A549 (cell line): ENCODE measurements at regions not wholly inside any gene's neighbourhood (a gene's known extent, or its start where the extent isn't known, plus 50 kb on each side); places are given as distances from the start of the nearest gene placed in this dataset.
A peak's percentile ranks its signal among the peaks of the same experiment; 100 is the strongest.

ENCODE experiments used
- ATAC-seq, 2 experiments: fragments of 200-7000 bp in 1 of 2; fragments of >200 bp in 1 of 2; cut with Nextera tagmentation in 1 of 2; cut with Tn5 transposase in 1 of 2; 3 replicates each; pipeline versions ENCODE4 v1.8.0 to v1.9.1; 2018 to 2020; ENCODE audit warnings: mild to moderate bottlenecking in 1 of 2, moderate library complexity in 1 of 2
- CTCF ChIA-PET: fragments of 300-600 bp; sonication (Branson Sonifier 250); formaldehyde crosslinking; extraction: SDS; loops from one replicate; lab custom pipeline; 2021; ENCODE audit warnings: antibody characterized with exemption, inconsistent platforms; lab: Yijun Ruan, JAX
- POLR2A ChIA-PET: fragments of 350-600 bp; formaldehyde crosslinking; extraction: SDS; loops from one replicate; lab custom pipeline; 2021; ENCODE audit warnings: antibody characterized with exemption, inconsistent platforms; lab: Yijun Ruan, JAX
- DNase-seq, 2 experiments: peaks; one replicate each; pipeline versions ENCODE4 v3.0.0 to v3.0.0-alpha.2; 2011 to 2016; ENCODE audit warnings: low read depth in 1 of 2, low spot score in 1 of 2
- FAIRE-seq: peaks from 2 replicates; lab custom pipeline; 2011; peaks lifted over from hg19 to GRCh38; lab: Jason Lieb, UNC
- H3K27ac ChIP-seq, 2 experiments: fragments of >200 bp; sonication (Bioruptor Twin); formaldehyde crosslinking; 3 replicates each; pipeline ENCODE4 v1.5.1; 2016 to 2017
- H3K4me1 ChIP-seq: fragments of >200 bp; sonication (Bioruptor Twin); formaldehyde crosslinking; 3 replicates; pipeline ENCODE4 v1.6.1; 2016
- H3K4me2 ChIP-seq: fragments of >200 bp; sonication (Bioruptor Twin); formaldehyde crosslinking; 3 replicates; pipeline ENCODE4 v1.6.1; 2016
- H3K4me3 ChIP-seq: fragments of >200 bp; sonication (Bioruptor Twin); formaldehyde crosslinking; 3 replicates; pipeline ENCODE4 v1.5.1; 2016
- H3K9me3 ChIP-seq: fragments of >200 bp; sonication (Bioruptor Twin); formaldehyde crosslinking; 3 replicates; pipeline ENCODE4 v1.6.1; 2016
- BHLHE40 ChIP-seq: IDR thresholded peaks from 2 replicates; pipeline ENCODE4 v1.6.1; 2012; ENCODE audit warnings: low read depth, low read length, inconsistent platforms
- EP300 ChIP-seq, 2 experiments: fragments of >200 bp; sonication (Bioruptor Twin); formaldehyde crosslinking; IDR thresholded peaks; 2 replicates in 1 of 2; 3 replicates in 1 of 2; pipeline ENCODE4 v1.6.1; 2016 to 2017
- FOSL2 ChIP-seq, 2 experiments: fragments of 450-650 bp in 1 of 2; fragments of >200 bp in 1 of 2; sonication (Bioruptor Twin) in 1 of 2; formaldehyde crosslinking; IDR thresholded peaks; 2 replicates each; pipeline versions ENCODE4 v1.5.0 to v1.6.1; 2016 to 2020; ENCODE audit warnings: mild to moderate bottlenecking in 1 of 2, moderate library complexity in 1 of 2
- JUN ChIP-seq, 2 experiments: fragments of >200 bp; sonication (Bioruptor Twin); formaldehyde crosslinking; IDR thresholded peaks; 2 replicates in 1 of 2; 3 replicates in 1 of 2; pipeline ENCODE4 v1.6.1; 2016 to 2017
- KDM1A ChIP-seq: fragments of 200-600 bp; sonication (generic); IDR thresholded peaks from 2 replicates; pipeline ENCODE4 v1.6.1; 2016; ENCODE audit warnings: low read depth, mild to moderate bottlenecking
- KDM5A ChIP-seq: fragments of 200-600 bp; sonication (generic); IDR thresholded peaks from 2 replicates; pipeline ENCODE4 v1.6.1; 2016; ENCODE audit warnings: antibody characterized with exemption, mild to moderate bottlenecking
- MAFK ChIP-seq: fragments of 450-650 bp; IDR thresholded peaks from 2 replicates; pipeline ENCODE4 v1.6.1; 2014; ENCODE audit not compliant: partially characterized antibody
- NFE2L2 ChIP-seq: fragments of 150-350 bp; conservative IDR thresholded peaks from 2 replicates; pipeline ENCODE4 v1.6.1; 2014; ENCODE audit warnings: low read length
- NPAS2 ChIP-seq: fragments of 250-450 bp; sonication (Bioruptor Pico); IDR thresholded peaks from 2 replicates; pipeline ENCODE4 v1.8.0; 2022; ENCODE audit warnings: mild to moderate bottlenecking, moderate library complexity, borderline replicate concordance
- PHF8 ChIP-seq: fragments of 200-600 bp; sonication (generic); IDR thresholded peaks from 2 replicates; pipeline ENCODE4 v1.6.1; 2016; ENCODE audit warnings: low read depth, mild to moderate bottlenecking, antibody characterized with exemption, moderate library complexity, borderline replicate concordance
- POLR2A ChIP-seq: IDR thresholded peaks from 2 replicates; pipeline ENCODE4 v1.6.1; 2012; ENCODE audit warnings: mild to moderate bottlenecking, low read length
- RARB ChIP-seq: fragments of 250-450 bp; sonication (Bioruptor Pico); IDR thresholded peaks from 2 replicates; pipeline ENCODE4 v1.8.0; 2021; ENCODE audit warnings: mild to moderate bottlenecking, moderate library complexity
- TFCP2L1 ChIP-seq: fragments of 250-450 bp; sonication (Bioruptor Pico); IDR thresholded peaks from 2 replicates; pipeline ENCODE4 v1.5.0; 2021; ENCODE audit warnings: mild to moderate bottlenecking
- WGBS: methylation state at CpG from one replicate; pipeline ENCODE4 v1.1.6; 2017; ENCODE audit errors: missing lambda C conversion rate; 5-methylcytosine and 5-hydroxymethylcytosine counted together
- TF ChIP-seq, protein P1 (sequence below): IDR thresholded peaks from 2 replicates; pipeline ENCODE4 v1.6.1; 2012
- TF ChIP-seq, protein P2 (sequence below): IDR thresholded peaks from 2 replicates; pipeline ENCODE4 v1.6.1; 2012
- TF ChIP-seq, protein P3 (sequence below): fragments of 250-450 bp; sonication (Bioruptor Pico); IDR thresholded peaks from 2 replicates; pipeline ENCODE4 v1.5.0; 2020; ENCODE audit warnings: low read depth, mild to moderate bottlenecking, moderate library complexity
- TF ChIP-seq, protein P4 (sequence below): fragments of 200-600 bp; sonication (generic); IDR thresholded peaks from 2 replicates; pipeline ENCODE4 v1.6.1; 2016; ENCODE audit warnings: antibody characterized with exemption, mild to moderate bottlenecking, moderate library complexity

DNA sequence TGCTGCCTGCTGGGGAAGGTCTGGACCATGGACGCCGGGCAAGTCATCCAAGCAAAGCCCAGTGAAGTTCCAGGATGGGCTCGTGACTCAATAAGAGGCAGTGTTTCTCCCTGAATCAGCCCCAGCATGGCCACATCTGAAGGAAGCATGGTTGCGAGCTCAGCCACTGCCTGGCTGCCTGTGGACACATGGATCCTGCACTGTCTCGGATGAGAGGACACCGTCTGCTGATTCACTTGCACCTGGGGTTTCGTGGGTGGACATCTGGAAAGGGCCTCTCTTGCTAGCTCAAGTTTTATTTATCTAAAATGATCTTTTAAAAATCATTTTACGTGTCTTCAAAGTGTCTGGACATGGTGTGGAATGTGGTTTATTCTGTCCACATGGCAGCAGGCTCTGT, 224.8 kb upstream of the FN1 start:
- Histone ChIP-seq H3K9me3 (no peaks in the 10 kb centered on the region), H3K4me2 (no peak overlapping the region), H3K4me1 (peaks cover 26% of the 10 kb centered on the region), H3K4me3 (no peak overlapping the region), H3K27ac (peak overlapping the region in 1 of 2 experiments; percentile 22; a peak in 2 of 6 replicates)
- DNase-seq (no peak), ATAC-seq (no peak), FAIRE-seq (no peak)
- WGBS, result 85% methylated on average over 8 of the region's 8 CpGs
- TF ChIP-seq EP300 (IDR thresholded peaks at IDR 0.05) (no peak), RARB (no peak), FOSL2 (IDR thresholded peaks at IDR 0.05) (no peak), FOSL2 (CRISPR knock-in tag; IDR thresholded peaks at IDR 0.05) (no peak), TFCP2L1 (no peak), KDM5A (no peak), JUN (IDR thresholded peaks at IDR 0.05) (no peak), PHF8 (no peak)
- TF ChIP-seq, protein P1, sequence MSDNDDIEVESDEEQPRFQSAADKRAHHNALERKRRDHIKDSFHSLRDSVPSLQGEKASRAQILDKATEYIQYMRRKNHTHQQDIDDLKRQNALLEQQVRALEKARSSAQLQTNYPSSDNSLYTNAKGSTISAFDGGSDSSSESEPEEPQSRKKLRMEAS, result no peak
- TF ChIP-seq, protein P2, sequence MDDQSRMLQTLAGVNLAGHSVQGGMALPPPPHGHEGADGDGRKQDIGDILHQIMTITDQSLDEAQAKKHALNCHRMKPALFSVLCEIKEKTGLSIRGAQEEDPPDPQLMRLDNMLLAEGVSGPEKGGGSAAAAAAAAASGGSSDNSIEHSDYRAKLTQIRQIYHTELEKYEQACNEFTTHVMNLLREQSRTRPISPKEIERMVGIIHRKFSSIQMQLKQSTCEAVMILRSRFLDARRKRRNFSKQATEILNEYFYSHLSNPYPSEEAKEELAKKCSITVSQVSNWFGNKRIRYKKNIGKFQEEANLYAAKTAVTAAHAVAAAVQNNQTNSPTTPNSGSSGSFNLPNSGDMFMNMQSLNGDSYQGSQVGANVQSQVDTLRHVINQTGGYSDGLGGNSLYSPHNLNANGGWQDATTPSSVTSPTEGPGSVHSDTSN, result no peak
- TF ChIP-seq, protein P3, sequence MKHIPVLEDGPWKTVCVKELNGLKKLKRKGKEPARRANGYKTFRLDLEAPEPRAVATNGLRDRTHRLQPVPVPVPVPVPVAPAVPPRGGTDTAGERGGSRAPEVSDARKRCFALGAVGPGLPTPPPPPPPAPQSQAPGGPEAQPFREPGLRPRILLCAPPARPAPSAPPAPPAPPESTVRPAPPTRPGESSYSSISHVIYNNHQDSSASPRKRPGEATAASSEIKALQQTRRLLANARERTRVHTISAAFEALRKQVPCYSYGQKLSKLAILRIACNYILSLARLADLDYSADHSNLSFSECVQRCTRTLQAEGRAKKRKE (CRISPR knock-in tag), result no peak
- POLR2A ChIA-PET, result no interaction called here
- CTCF ChIA-PET, result no interaction called here

DNA sequence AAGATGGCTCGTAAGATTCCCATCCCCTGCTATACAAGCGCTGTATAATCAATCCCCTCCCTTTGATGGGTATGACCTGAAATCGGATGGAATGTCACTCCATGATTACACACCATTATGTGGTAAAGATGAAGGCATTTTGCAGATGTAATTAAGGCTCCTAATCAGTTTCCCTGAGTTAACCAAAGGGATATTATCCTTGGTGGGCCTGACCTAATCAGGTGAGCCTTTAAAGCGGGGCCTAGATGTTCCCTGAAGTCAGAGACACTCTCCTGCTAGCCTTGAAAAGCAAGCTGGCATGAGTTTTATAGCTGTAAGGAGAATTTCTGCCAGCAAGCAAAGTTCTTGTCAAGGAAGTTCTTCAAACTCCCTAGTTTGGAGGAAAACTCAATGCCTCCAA, 223.8 kb upstream of the FN1 start:
- ChIA-PET POLR2A (no interaction called here), CTCF (no interaction called here)
- FAIRE-seq (no peak), DNase-seq (no peak), ATAC-seq (no peak)
- 86% methylated on average over 4 of the region's 4 CpGs for WGBS
- Histone ChIP-seq H3K27ac (no peak overlapping the region), H3K4me3 (no peak overlapping the region), H3K4me2 (no peak overlapping the region), H3K9me3 (no peaks in the 10 kb centered on the region), H3K4me1 (peaks cover 19% of the 10 kb centered on the region)
- no peak for TF ChIP-seq FOSL2 (IDR thresholded peaks at IDR 0.05)
- TF ChIP-seq FOSL2 (CRISPR knock-in tag; IDR thresholded peaks at IDR 0.05), result no peak
- TF ChIP-seq BHLHE40, result no peak
- TF ChIP-seq, protein P4, sequence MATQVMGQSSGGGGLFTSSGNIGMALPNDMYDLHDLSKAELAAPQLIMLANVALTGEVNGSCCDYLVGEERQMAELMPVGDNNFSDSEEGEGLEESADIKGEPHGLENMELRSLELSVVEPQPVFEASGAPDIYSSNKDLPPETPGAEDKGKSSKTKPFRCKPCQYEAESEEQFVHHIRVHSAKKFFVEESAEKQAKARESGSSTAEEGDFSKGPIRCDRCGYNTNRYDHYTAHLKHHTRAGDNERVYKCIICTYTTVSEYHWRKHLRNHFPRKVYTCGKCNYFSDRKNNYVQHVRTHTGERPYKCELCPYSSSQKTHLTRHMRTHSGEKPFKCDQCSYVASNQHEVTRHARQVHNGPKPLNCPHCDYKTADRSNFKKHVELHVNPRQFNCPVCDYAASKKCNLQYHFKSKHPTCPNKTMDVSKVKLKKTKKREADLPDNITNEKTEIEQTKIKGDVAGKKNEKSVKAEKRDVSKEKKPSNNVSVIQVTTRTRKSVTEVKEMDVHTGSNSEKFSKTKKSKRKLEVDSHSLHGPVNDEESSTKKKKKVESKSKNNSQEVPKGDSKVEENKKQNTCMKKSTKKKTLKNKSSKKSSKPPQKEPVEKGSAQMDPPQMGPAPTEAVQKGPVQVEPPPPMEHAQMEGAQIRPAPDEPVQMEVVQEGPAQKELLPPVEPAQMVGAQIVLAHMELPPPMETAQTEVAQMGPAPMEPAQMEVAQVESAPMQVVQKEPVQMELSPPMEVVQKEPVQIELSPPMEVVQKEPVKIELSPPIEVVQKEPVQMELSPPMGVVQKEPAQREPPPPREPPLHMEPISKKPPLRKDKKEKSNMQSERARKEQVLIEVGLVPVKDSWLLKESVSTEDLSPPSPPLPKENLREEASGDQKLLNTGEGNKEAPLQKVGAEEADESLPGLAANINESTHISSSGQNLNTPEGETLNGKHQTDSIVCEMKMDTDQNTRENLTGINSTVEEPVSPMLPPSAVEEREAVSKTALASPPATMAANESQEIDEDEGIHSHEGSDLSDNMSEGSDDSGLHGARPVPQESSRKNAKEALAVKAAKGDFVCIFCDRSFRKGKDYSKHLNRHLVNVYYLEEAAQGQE, result no peak
- no peak for TF ChIP-seq NFE2L2

DNA sequence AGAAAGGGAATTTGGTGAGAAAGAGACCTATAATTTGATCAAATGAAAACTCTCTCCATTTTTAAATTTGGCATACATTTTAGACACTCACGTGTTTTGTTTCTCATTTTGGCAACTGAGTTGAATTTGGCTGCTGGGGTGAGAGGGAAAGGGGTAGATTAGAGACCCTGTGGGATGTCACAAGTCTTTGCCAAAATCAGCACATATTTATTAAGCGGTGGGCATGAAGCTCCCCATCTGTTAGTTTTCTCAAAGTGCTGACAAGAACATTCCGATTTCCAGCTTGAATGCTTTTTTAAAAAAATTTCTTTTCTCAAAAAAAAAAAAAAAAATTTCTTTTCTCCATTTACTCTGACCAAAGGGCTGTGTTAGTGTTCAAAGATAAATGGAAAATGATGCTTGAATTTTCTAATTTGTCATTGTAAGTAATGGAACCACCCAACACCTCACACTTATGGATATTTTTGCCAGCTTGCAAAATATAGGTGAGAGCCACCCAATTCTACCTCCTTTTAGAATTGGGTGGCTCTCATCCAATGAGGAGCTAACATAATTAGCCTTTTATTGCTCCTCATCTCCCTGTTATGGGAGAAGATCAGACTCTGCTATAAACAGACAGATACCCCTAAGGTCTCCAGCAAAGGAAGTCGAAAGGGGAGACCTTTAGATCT, 222.9 kb upstream of the FN1 start:
- FAIRE-seq, result no peak
- peaks cover 12% of the 10 kb centered on the region; the same call in 2 of the 3 replicates for H3K4me1 ChIP-seq
- CTCF ChIA-PET, result no interaction called here
- TF ChIP-seq KDM1A (no peak), NPAS2 (no peak), POLR2A (no peak), MAFK (peak; percentile 87)
- no peaks in the 10 kb centered on the region for H3K9me3 ChIP-seq
- DNase-seq, result no peak
- 0 out of 6 replicates have a peak overlapping the region, but pooled peaks of 1 of the 2 experiments have one; percentile 34 for H3K27ac ChIP-seq
- 84% methylated on average over 4 of the region's 4 CpGs for WGBS
- ATAC-seq, result no peak
- POLR2A ChIA-PET, result no interaction called here
- H3K4me3 ChIP-seq, result no peak overlapping the region
- H3K4me2 ChIP-seq, result no peak overlapping the region; the same call in 2 of the 3 replicates
